C4-2B (cell line): ENCODE measurements at regions not wholly inside any gene's neighbourhood (a gene's known extent, or its start where the extent isn't known, plus 50 kb on each side); places are given as distances from the start of the nearest gene placed in this dataset.

Source experiments
- CTCF ChIP-seq: fragments of 450-650 bp; conservative IDR thresholded peaks from 2 replicates; pipeline ENCODE4 v1.5.1; 2017; ENCODE audit warnings: mild to moderate bottlenecking
- ZFX ChIP-seq: fragments of 450-650 bp; IDR thresholded peaks from 2 replicates; pipeline ENCODE4 v1.6.1; 2017

GRCh38 chr3:104831071-104831470 lies 535.6 kb upstream of the ALCAM start:
- no peak for TF ChIP-seq CTCF
- no peak for TF ChIP-seq ZFX
